Activated CD8-positive, alpha-beta memory T cell treated with anti-CD3 and anti-CD28 coated beads, Interleukin-2, amount 50 U/mL, for 1 hour (primary cell): ENCODE measurements at regions not wholly inside any gene's neighbourhood (a gene's known extent, or its start where the extent isn't known, plus 50 kb on each side); places are given as distances from the start of the nearest gene placed in this dataset.
"Not testable (repeated sequence)": the region's sequence is repeated elsewhere in the genome, so short reads cannot be mapped to it uniquely, and the experiment has no call there.

Source experiments
- DNase-seq: peaks from one replicate; pipeline ENCODE4 v3.0.0-alpha.2; 2020; ENCODE audit errors: extremely low read depth

- DNase-seq: not testable (repeated sequence)
These were observed 233.9 kb upstream of the PLGLB2 start for GRCh38 chr2:87514034-87514433.

DNA sequence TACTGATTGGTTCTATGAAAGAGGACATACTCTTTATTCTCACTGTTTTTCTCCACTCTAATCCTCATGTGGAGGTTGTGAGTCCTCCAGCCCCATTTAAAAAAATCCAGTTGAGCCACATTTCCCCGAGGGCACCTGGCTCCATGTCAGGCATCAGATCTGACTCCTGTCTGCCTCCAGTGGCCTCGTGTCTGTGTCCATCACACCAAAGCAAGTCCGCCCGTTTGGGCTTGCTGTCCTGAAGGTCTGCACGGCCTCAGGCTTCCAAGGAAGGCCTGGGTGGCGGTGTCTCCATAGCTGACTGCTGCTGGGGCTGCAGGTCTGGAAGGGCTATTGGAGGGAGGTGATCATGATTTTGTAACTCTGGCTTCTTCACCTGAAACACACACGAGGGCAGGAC, 233.4 kb upstream of the PLGLB2 start:
- not testable (repeated sequence) for DNase-seq

DNA sequence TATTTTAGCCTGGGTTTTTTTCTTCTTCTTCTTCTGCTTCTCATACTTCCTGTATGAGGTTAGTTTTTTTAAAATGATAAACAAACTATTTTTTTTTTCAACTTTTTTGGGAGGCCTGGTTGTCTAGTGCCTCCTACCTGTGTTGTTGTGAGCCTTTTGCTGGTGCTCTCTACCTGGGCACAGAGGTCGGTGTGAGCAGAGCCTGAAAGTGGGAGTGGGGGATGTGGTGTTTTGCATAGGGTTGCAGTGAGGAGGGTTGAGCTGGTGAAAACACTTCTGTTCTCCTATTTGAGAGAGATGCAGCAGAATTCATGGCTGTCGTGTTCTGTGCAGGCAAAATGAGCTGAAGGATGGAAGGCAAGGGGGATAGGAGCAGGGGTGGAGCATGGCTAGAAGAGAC, 232.7 kb upstream of the PLGLB2 start:
- not testable (repeated sequence) for DNase-seq

DNA sequence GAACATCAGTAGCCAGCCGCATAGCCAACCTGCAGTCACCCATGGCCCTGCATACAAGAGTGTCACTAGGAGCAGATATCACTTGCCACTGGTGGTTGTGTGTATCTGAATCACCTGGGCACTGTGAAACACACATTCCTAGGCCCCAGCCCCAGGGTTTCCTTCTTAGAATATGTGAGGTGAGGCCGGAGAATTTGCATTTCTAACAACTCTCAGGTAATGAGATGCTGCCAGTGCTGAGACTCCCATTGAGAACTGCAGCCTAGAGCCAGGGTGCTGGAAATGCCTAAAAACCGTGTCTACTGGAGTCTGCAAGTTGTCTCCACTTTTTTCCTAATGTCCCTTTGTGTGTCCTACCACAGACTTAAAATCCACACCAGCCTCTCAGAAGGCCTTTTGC, 232.0 kb upstream of the PLGLB2 start:
- DNase-seq: not testable (repeated sequence)

- not testable (repeated sequence) for DNase-seq
These were observed 231.4 kb upstream of the PLGLB2 start for GRCh38 chr2:87516369-87516967.

DNA sequence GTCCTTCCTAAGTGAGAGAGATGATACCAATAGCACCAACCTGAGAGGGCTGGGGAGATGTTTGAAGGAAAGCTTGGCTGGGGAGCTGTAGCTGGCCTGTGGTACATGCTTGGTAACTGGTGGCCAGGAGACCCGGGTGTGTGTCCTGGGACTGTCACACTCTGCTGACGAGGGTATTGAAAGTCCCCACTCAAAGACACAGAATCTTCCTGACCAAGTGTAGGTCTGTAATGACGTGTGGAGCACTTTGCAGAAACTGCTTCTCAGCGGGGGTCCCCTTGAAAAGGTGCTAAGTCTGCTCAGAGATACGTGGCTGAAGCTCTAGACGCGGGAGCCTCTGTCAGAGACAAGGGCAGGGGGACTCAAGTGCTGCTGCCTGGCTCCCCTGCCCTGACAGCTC, 230.4 kb upstream of the PLGLB2 start:
- not testable (repeated sequence) for DNase-seq

DNA sequence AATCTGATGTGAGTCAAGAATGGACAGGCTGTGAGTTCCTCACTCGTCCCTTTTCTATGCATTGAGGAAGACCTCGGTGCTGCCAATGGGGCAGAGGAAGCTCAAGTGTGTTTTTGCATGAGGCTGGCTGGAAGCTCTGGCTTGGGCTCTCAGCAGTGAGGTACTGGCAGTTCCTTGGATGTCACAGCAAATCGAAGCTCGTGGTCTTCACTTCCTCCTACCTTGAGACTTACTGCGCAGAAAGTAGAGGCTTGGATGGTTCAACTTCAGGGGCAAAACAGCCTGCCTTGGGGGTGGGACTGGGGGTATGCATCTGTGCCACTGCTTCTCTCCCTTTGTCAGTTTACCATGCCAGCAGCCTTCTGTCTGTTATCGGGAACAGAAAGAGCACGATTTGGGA, 229.8 kb upstream of the PLGLB2 start:
- DNase-seq: not testable (repeated sequence)

DNA sequence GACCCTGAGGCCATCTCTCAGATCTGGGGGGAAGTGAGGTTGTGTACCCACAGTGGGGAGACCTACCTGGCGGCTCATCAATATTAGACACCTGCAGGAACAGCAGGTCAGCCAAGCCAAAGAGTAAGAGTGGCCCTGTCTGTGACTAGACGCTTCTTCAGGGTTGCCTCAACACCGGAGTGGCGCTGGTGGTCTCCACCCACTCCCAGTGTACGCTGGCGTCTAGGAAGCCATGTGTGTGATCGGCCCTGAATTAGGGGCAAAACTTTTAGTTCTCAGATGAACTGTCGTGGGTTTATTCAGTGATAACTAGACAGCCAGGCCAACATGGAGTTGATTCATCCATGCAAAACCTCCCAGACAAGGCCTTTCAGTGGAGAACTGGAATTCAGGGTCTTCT, 229.3 kb upstream of the PLGLB2 start:
- DNase-seq: not testable (repeated sequence)

- DNase-seq: not testable (repeated sequence)
These were observed 228.5 kb upstream of the PLGLB2 start for GRCh38 chr2:87519158-87520011.

- not testable (repeated sequence) for DNase-seq
These were observed 226.8 kb upstream of the PLGLB2 start for GRCh38 chr2:87521057-87521456.

GRCh38 chr2:87521489-87521888, 226.4 kb upstream of the PLGLB2 start:
- DNase-seq: not testable (repeated sequence)

DNA sequence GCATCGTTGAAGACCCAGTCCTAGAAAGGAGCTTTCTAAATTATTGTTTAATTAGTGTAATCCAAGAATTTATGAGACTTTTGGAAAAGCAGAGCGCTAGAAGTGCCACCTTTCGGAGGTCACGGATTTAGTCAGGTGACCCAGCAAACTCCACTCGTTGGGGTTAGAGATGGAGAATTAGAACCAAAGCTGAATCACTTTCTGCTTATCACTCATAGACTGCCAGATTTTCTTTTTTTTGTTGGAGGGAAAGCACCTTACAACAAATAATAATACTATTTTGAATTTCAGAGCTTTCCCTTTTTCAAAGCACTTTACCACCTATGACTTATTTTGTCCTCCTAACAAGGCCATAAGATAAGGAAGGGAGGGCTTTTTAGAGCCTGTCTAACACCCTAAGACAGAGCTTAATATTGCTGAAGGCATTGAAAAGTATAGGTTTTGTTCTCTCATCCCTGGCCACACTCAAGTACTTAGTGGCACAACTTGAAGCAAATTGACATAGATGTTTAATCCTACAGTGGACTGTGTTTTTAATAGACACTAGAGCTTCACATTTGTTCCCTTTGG, 223.2 kb upstream of the PLGLB2 start:
- DNase-seq: not testable (repeated sequence)

GRCh38 chr2:87525497-87525991, 222.3 kb upstream of the PLGLB2 start:
- not testable (repeated sequence) for DNase-seq

DNA sequence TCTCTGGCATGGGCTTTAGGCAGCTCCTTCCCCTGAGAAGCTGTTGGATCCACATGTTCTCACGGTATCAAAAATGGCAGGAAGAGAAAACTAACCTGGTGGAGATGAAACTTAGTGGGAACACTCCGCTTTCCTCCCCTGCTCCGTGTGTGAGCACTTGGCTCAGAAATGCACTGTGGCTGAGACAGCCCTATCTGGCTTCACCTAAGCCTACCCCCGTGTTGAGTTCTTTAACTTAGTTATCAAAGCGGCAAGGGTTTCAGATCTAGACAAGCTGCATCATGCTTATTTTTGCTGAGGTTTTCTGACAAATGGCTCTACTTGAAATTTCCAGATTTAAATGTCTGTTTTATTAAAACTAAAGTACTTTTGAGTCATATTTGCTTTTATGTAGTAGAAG, 221.6 kb upstream of the PLGLB2 start:
- DNase-seq: not testable (repeated sequence)

DNA sequence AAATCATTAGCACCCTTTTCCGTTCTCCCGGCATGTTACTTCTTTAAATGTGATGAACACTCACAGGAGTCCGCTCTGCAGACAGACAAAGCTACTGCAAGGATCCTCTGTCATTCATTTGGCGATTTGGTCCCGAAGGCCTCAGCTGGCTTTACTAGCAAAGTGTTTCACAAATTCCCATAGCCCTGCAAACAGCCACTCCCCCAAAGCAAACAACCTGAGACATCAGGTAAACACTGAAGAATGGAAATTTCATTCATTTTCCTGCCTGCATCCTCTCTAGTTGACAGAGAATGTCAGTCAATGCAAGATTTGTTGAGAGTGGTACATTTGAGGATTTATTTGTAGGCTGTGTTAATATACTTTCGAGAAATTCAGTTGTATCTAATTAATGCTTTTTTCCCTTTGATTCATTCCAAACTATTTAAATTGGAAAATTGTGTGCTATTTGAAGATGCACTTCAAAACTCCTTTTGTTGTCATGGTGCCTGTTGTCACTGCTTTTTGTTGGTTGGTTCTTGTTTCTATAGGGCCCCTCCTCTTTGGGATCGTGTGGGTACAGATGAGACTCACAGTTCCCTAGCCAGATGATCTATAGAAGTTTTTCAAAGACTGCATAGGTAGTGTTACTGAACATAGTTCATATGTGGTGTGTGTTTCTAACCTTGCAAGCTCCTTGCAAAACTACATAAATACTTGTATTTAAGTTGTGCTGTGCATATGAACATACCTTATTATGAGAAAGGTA, 215.7 kb upstream of the PLGLB2 start:
- not testable (repeated sequence) for DNase-seq

GRCh38 chr2:87533390-87534272, 214.3 kb upstream of the PLGLB2 start:
- not testable (repeated sequence) for DNase-seq

DNA sequence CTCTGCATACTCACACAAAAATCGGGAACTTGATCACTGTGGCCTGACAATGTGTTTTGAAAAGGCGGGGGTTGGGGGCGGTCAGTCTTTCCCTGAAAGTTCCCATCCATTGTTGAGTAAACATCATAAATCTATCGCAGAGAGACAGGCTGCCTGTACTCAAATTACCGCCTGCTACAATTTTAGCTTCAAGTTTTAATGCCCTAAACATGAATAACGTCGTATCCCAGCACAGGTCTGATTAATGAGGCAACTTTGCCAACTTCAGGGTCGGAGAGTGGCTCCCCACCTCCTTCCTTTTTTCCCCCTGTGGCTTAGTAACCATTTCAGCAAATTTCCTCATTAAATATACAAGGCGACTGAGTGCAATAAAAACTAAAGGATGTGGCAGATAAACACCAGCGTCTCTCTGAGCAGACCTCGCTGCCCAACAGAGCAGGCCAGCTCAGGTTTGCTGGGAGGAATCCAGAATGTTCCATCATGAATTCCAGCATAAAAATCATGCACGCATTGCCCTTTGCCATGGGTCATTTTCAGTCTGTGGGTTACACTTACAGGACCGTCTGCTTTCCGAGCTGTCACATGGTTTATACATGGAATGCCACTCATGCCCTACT, 213.5 kb upstream of the PLGLB2 start:
- not testable (repeated sequence) for DNase-seq

DNA sequence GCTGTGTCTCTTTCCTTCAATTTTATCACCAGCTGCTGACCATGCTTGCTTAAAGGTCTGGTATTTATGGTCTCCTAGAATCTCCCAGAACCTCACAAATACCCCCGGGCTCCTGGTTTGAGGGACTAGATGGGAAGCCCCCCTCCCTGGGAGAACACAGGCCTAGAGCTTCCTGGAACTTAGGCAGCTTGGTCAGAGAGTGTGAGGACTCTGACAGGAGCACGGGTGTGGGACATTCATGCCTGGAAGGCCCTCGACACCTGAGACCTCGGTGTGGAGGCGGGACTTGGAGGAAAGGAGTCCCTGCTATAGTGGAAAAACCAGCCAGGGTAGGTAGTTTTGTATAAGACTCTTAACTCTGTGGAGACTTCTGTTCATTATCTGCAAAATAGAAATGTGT, 211.5 kb upstream of the PLGLB2 start:
- not testable (repeated sequence) for DNase-seq

DNA sequence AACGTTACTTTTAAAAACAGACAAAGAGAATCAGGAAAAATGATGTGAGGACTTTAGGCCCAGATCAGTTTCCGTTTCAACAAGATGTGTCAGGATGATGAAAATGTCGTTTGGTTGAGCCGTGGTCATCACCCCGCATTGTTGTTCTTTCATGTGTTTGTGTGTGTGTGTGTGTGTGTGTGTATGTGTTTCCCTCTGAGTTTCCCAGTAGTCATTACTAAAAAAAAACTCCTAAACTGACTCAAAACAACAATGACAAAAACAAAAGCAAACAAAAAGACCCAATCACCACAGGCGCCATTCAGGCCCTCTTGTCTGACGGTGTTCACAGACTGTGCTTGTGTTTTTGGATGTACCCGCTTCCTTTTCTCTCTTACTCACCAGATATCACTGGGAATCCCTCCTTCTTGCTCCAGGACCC, 210.6 kb upstream of the PLGLB2 start:
- not testable (repeated sequence) for DNase-seq

GRCh38 chr2:87538268-87538667, 209.6 kb upstream of the PLGLB2 start:
- not testable (repeated sequence) for DNase-seq
